H1 (cell line): ENCODE measurements at regions not wholly inside any gene's neighbourhood (a gene's known extent, or its start where the extent isn't known, plus 50 kb on each side); places are given as distances from the start of the nearest gene placed in this dataset.

Experiments used
- CTCF ChIA-PET: fragments of 300-600 bp; sonication (Branson Sonifier 250); formaldehyde crosslinking; loops from one replicate; lab custom pipeline; 2021; ENCODE audit not compliant: partially characterized antibody; lab: Charles Lee
- POLR2A ChIA-PET: fragments of 300-600 bp; sonication (Branson Sonifier 250); formaldehyde crosslinking; loops from one replicate; lab custom pipeline; 2021; ENCODE audit warnings: inconsistent platforms; ENCODE audit not compliant: partially characterized antibody; lab: Charles Lee
- DNase-seq, 2 experiments: peaks; one replicate each; pipeline versions ENCODE4 v3.0.0 to v3.0.0-alpha.2; 2010 to 2022; ENCODE audit warnings: low spot score in 2 of 2, low read depth in 1 of 2, mixed read lengths in 1 of 2
- FAIRE-seq: peaks from 2 replicates; lab custom pipeline; 2011; peaks lifted over from hg19 to GRCh38; lab: Jason Lieb, UNC
- H2AFZ ChIP-seq: 2 replicates; pipeline ENCODE4 v1.8.1; 2012; ENCODE audit warnings: low read length, inconsistent platforms
- H2AK5ac ChIP-seq: 2 replicates; pipeline ENCODE4 v1.6.1; 2013; ENCODE audit warnings: low read depth, low read length
- H2BK120ac ChIP-seq: replicated peaks from 2 replicates; pipeline ENCODE3; 2013; ENCODE audit warnings: low read depth, low read length, inconsistent platforms
- H2BK12ac ChIP-seq: 2 replicates; pipeline ENCODE4 v1.6.1; 2013; ENCODE audit warnings: low read depth, low read length
- H2BK15ac ChIP-seq: 2 replicates; pipeline ENCODE4 v1.6.1; 2013; ENCODE audit warnings: low read length
- H2BK20ac ChIP-seq: 2 replicates; pipeline ENCODE4 v1.6.1; 2013; ENCODE audit warnings: low read length
- H2BK5ac ChIP-seq: 2 replicates; pipeline ENCODE4 v1.6.1; 2013; ENCODE audit warnings: low read depth, low read length
- H3K14ac ChIP-seq: 2 replicates; pipeline ENCODE4 v1.6.1; 2013; ENCODE audit warnings: inconsistent platforms; ENCODE audit not compliant: insufficient read length
- H3K18ac ChIP-seq: 2 replicates; pipeline ENCODE4 v1.6.1; 2013; ENCODE audit warnings: low read length; ENCODE audit errors: extremely low read depth
- H3K23ac ChIP-seq: 2 replicates; pipeline ENCODE4 v1.6.1; 2013; ENCODE audit warnings: inconsistent platforms; ENCODE audit not compliant: insufficient read length
- H3K23me2 ChIP-seq: 2 replicates; pipeline ENCODE4 v1.6.1; 2013; ENCODE audit warnings: low read depth, low read length
- H3K27ac ChIP-seq: 2 replicates; pipeline ENCODE4 v1.6.1; 2011; ENCODE audit warnings: low read depth, low read length, inconsistent platforms
- H3K27me3 ChIP-seq, 4 experiments: replicated peaks in 1 of 4; 1 replicate in 1 of 4; 2 replicates in 3 of 4; pipeline versions ENCODE4 v1.6.1 to v1.8.1; 2011 to 2013; ENCODE audit warnings: low read length in 3 of 4, mild to moderate bottlenecking in 3 of 4, inconsistent platforms in 2 of 4, mixed read lengths in 2 of 4, moderate library complexity in 1 of 4; ENCODE audit not compliant: control insufficient read depth in 3 of 4, insufficient read depth in 3 of 4; ENCODE audit errors: extremely low read depth in 1 of 4
- H3K36me3 ChIP-seq, 4 experiments: 2 replicates each; pipeline versions ENCODE4 v1.6.1 to v1.8.1; 2011 to 2013; ENCODE audit warnings: mild to moderate bottlenecking in 4 of 4, low read length in 3 of 4, moderate library complexity in 2 of 4, control low read depth in 1 of 4, inconsistent platforms in 1 of 4; ENCODE audit not compliant: insufficient read depth in 4 of 4, control insufficient read depth in 2 of 4
- H3K4ac ChIP-seq: replicated peaks from 2 replicates; pipeline ENCODE3; 2013; ENCODE audit warnings: low read length, low read depth, mixed read lengths, inconsistent platforms; ENCODE audit not compliant: insufficient read length
- H3K4me1 ChIP-seq, 4 experiments: replicated peaks in 1 of 4; 1 replicate in 1 of 4; 2 replicates in 3 of 4; pipeline versions ENCODE4 v1.6.1 to v1.8.1; 2011 to 2013; ENCODE audit warnings: low read length in 3 of 4, inconsistent platforms in 2 of 4, mixed read lengths in 1 of 4; ENCODE audit not compliant: insufficient read depth in 4 of 4, control insufficient read depth in 3 of 4
- H3K4me2 ChIP-seq, 2 experiments: 2 replicates each; pipeline versions ENCODE4 v1.6.1 to v1.8.1; 2011 to 2013; ENCODE audit warnings: low read depth in 2 of 2, low read length in 2 of 2, control low read depth in 1 of 2, inconsistent platforms in 1 of 2, mild to moderate bottlenecking in 1 of 2; ENCODE audit not compliant: insufficient read depth in 1 of 2
- H3K4me3 ChIP-seq, 4 experiments: fragments of 200-600, 300-600 bp in 1 of 4; sonication (generic), shearing (Covaris generic), sonication (Bioruptor Twin) in 1 of 4; 2 replicates each; pipeline versions ENCODE4 v1.5.1 to v1.8.1; 2011 to 2016; ENCODE audit warnings: low read length in 4 of 4, low read depth in 3 of 4, control low read depth in 2 of 4, inconsistent platforms in 2 of 4, mild to moderate bottlenecking in 2 of 4, mixed read lengths in 1 of 4, moderate library complexity in 1 of 4; ENCODE audit not compliant: insufficient read depth in 2 of 4; ENCODE audit errors: extremely low read depth in 1 of 4
- H3K56ac ChIP-seq: replicated peaks from 2 replicates; pipeline ENCODE3; 2013; ENCODE audit warnings: low read depth, mild to moderate bottlenecking, mixed read lengths, low read length, inconsistent platforms; ENCODE audit not compliant: insufficient read length
- H3K79me1 ChIP-seq: 2 replicates; pipeline ENCODE4 v1.6.1; 2013; ENCODE audit warnings: low read depth, low read length, control low read depth
- H3K79me2 ChIP-seq, 2 experiments: 2 replicates each; pipeline versions ENCODE4 v1.6.1 to v1.8.1; 2012 to 2013; ENCODE audit warnings: low read length in 2 of 2, mild to moderate bottlenecking in 2 of 2, inconsistent platforms in 1 of 2; ENCODE audit not compliant: insufficient read depth in 2 of 2, control insufficient read depth in 1 of 2
- H3K9ac ChIP-seq, 4 experiments: replicated peaks in 1 of 4; 1 replicate in 1 of 4; 2 replicates in 3 of 4; pipeline versions ENCODE4 v1.6.1 to v1.8.1; 2011 to 2013; ENCODE audit warnings: low read depth in 3 of 4, low read length in 3 of 4, control low read depth in 2 of 4, mild to moderate bottlenecking in 2 of 4, moderate library complexity in 2 of 4, inconsistent platforms in 1 of 4; ENCODE audit errors: extremely low read depth in 1 of 4
- H3K9me3 ChIP-seq, 2 experiments: 2 replicates each; pipeline versions ENCODE4 v1.6.1 to v1.8.1; 2012 to 2013; ENCODE audit warnings: mild to moderate bottlenecking in 2 of 2, moderate library complexity in 2 of 2, control low read depth in 1 of 2, inconsistent platforms in 1 of 2, low read depth in 1 of 2, low read length in 1 of 2, mixed read lengths in 1 of 2; ENCODE audit not compliant: insufficient read depth in 2 of 2
- H4K20me1 ChIP-seq, 2 experiments: replicated peaks in 1 of 2; 2 replicates each; pipeline versions ENCODE3 to v1.8.1; 2011 to 2013; ENCODE audit warnings: inconsistent platforms in 2 of 2, low read length in 2 of 2, mild to moderate bottlenecking in 1 of 2; ENCODE audit not compliant: insufficient read depth in 2 of 2, control insufficient read depth in 1 of 2
- H4K5ac ChIP-seq: 2 replicates; pipeline ENCODE4 v1.6.1; 2013; ENCODE audit warnings: low read length, low read depth, mixed read lengths, inconsistent platforms; ENCODE audit not compliant: insufficient read length
- H4K8ac ChIP-seq: 2 replicates; pipeline ENCODE4 v1.8.0; 2013; ENCODE audit warnings: mild to moderate bottlenecking, moderate library complexity, low read length, inconsistent platforms; ENCODE audit not compliant: insufficient read depth; ENCODE audit errors: extremely low read depth
- H4K91ac ChIP-seq: replicated peaks from 2 replicates; pipeline ENCODE3; 2013; ENCODE audit warnings: low read length, mixed read lengths, inconsistent platforms; ENCODE audit not compliant: insufficient read length
- WGBS, 2 experiments: shearing (Covaris generic) in 1 of 2; methylation state at CpG; one replicate each; pipeline versions ENCODE4 v1.1.6 to v1.1.7; 2013 to 2015; ENCODE audit warnings: low lambda C conversion rate in 2 of 2, mixed read lengths in 2 of 2, inconsistent platforms in 1 of 2, low coverage in 1 of 2, missing lambda C conversion rate in 1 of 2; ENCODE audit not compliant: insufficient replicate concordance in 2 of 2, insufficient coverage in 1 of 2, insufficient read length in 1 of 2; ENCODE audit errors: extremely low coverage in 1 of 2, missing lambda C conversion rate in 1 of 2; 5-methylcytosine and 5-hydroxymethylcytosine counted together

GRCh38 chr3:31297726-31298298 lies 234.9 kb upstream of the STT3B start:
- FAIRE-seq, result no peak
- no peaks in the 10 kb centered on the region; the same call in 1 of the 2 replicates for H3K23me2 ChIP-seq
- ChIA-PET POLR2A (interaction anchor here (0.8 kb wide), 1 partner anchor 10 kb away, joined by 3 read pairs; no protein-coding TSS in a partner anchor), CTCF (interaction anchor here (0.6 to 1.4 kb wide), 2 partner anchors 18 to 340 kb away, joined by 3 read pairs; no protein-coding TSS in a partner anchor)
- H3K36me3 ChIP-seq, result no peaks in the 10 kb centered on the region
- no peaks in the 10 kb centered on the region for H3K79me2 ChIP-seq
- H3K23ac ChIP-seq, result no peak overlapping the region
- H4K5ac ChIP-seq, result no peak overlapping the region
- H2BK12ac ChIP-seq, result no peak overlapping the region
- no peak overlapping the region for H2BK15ac ChIP-seq
- H2BK20ac ChIP-seq, result no peak overlapping the region
- H3K14ac ChIP-seq, result no peak overlapping the region
- no peak overlapping the region for H4K8ac ChIP-seq
- no peaks in the 10 kb centered on the region for H3K27me3 ChIP-seq
- H3K4ac ChIP-seq, result no peak overlapping the region
- 94% methylated on average over 3 of the region's 3 CpGs; no CpG with 5 or more reads in 1 of the 2 experiments for WGBS, 2 experiments
- H4K20me1 ChIP-seq, result no peaks in the 10 kb centered on the region
- no peak overlapping the region for H3K18ac ChIP-seq
- no peak for DNase-seq
- no peak overlapping the region for H2BK5ac ChIP-seq
- H3K79me1 ChIP-seq, result no peaks in the 10 kb centered on the region
- H2AK5ac ChIP-seq, result no peak overlapping the region
- H3K4me2 ChIP-seq, result no peak overlapping the region
- peaks cover 3% of the 10 kb centered on the region in 2 experiments; a peak in 1 of 4 replicates for H3K9me3 ChIP-seq
- no peak overlapping the region for H3K27ac ChIP-seq
- H3K9ac ChIP-seq, result no peak overlapping the region
- no peak overlapping the region for H2AFZ ChIP-seq
- no peak overlapping the region for H4K91ac ChIP-seq
- no peak overlapping the region for H2BK120ac ChIP-seq
- H3K4me1 ChIP-seq, result peaks cover 0 to 4% (median 0%) of the 10 kb centered on the region in 4 experiments; a peak in 1 of 7 replicates
- no peak overlapping the region for H3K4me3 ChIP-seq
- H3K56ac ChIP-seq, result no peak overlapping the region
